ENCODE measurements at regions not wholly inside any gene's neighbourhood (a gene's known extent, or its start where the extent isn't known, plus 50 kb on each side); places are given as distances from the start of the nearest gene placed in this dataset.

- TF ChIP-seq POLR2AphosphoS5 (IDR thresholded peaks at IDR 0.05; ENCODE audit: low read depth, low read length) (no peak), POLR2A (IDR thresholded peaks at IDR 0.05; ENCODE audit: low read depth, low read length) (no peak), TAF1 (IDR thresholded peaks at IDR 0.05; ENCODE audit: borderline replicate concordance, low read depth, low read length) (no peak)
Measured at GRCh38 chrX:39675162-39675553, 422.6 kb downstream of the BCOR start.

Measured in GM12892 (cell line).